ENCODE measurements at regions not wholly inside any gene's neighbourhood (a gene's known extent, or its start where the extent isn't known, plus 50 kb on each side); places are given as distances from the start of the nearest gene placed in this dataset.

DNA sequence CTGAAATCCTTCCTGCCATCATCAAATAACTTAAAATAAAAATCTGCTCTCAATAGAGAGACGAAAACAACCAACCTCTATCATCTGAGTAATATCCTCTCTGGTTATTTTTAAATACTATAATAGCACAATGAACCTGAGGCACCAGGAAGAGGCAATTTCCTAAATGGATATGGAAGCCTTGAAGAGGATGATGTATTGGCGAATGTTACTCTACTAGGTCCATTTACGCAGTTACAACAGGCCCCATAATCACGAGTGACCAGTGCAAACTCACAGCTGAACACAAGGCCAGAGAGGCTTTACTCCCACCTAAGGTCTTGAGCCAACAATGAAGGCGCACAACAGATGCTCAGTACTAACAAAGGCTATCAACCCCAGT, 678.8 kb upstream of the NR3C2 start:
- Histone ChIP-seq H3K27ac (no peak overlapping the region), H3K4me3 (replicated peaks in 1 of 3) (no peak overlapping the region), H3K9me3 (no peaks in the 10 kb centered on the region), H3K4me1 (no peaks in the 10 kb centered on the region), H3K27me3 (no peaks in the 10 kb centered on the region), H3K36me3 (no peaks in the 10 kb centered on the region)
- TF ChIP-seq CTCF (IDR thresholded peaks at IDR 0.05) (no peak), POLR2A (IDR thresholded peaks at IDR 0.05) (no peak)
- WGBS, 2 donors: 80 to 83% methylated on average over 5 of the region's 5 CpGs
- intact Hi-C loops (cut with DNase I): no loop called here
- no peak for DNase-seq

DNA sequence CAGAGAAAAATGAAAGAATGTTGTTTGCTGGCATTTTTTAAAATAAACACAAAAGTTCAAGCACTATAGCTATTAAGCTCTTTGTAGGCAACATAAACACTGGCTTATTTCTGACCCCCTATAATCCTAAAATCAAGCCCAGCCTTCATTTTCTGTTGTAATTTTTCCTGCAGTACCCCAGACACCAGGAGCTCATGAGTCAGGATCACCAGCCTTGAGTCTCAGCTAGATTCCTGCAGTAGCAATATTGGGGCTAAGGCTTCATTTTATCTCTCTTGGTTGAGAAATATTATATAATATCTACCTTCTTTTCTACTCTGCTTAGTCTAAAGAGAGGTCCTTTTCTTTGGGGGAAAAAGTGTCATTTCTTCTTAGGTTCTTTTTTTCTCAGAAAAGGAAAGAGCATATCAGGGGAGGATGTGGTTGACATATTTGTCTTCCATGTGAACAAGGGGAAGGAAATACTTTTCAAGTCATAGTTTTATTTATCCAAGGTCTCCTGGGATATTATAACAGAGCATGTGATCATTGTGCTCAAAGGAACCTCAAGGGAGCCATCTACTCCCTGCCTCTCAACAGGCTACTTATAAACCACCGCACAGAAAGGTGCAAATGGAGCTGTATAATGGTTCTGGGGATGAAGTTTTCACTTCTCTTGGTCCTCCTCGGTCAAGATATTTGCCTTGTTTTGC, 678.3 kb upstream of the NR3C2 start:
- Histone ChIP-seq H3K4me1 (no peaks in the 10 kb centered on the region), H3K36me3 (no peaks in the 10 kb centered on the region), H3K27ac (no peak overlapping the region), H3K9me3 (no peaks in the 10 kb centered on the region), H3K4me3 (replicated peaks in 1 of 3) (no peak overlapping the region), H3K27me3 (no peaks in the 10 kb centered on the region)
- no peak for TF ChIP-seq CTCF (IDR thresholded peaks at IDR 0.05)
- DNase-seq: no peak
- intact Hi-C loops (cut with DNase I): no loop called here
- 73 to 78% methylated on average over 2 of the region's 2 CpGs for WGBS, 2 donors

- intact Hi-C loops (cut with DNase I): no loop called here
- 97% methylated on average over 2 of the region's 2 CpGs for WGBS, 2 donors
- H3K4me3 ChIP-seq (replicated peaks in 1 of 3): no peak overlapping the region
- no peaks in the 10 kb centered on the region for H3K4me1 ChIP-seq
- no peaks in the 10 kb centered on the region for H3K27me3 ChIP-seq
- no peaks in the 10 kb centered on the region for H3K9me3 ChIP-seq
- no peak overlapping the region for H3K27ac ChIP-seq
- no peak for DNase-seq
- TF ChIP-seq CTCF (IDR thresholded peaks at IDR 0.05) (no peak), POLR2A (IDR thresholded peaks at IDR 0.05) (no peak)
- H3K36me3 ChIP-seq: no peaks in the 10 kb centered on the region
Observed at GRCh38 chr4:149116806-149117205, 674.6 kb upstream of the NR3C2 start.

DNA sequence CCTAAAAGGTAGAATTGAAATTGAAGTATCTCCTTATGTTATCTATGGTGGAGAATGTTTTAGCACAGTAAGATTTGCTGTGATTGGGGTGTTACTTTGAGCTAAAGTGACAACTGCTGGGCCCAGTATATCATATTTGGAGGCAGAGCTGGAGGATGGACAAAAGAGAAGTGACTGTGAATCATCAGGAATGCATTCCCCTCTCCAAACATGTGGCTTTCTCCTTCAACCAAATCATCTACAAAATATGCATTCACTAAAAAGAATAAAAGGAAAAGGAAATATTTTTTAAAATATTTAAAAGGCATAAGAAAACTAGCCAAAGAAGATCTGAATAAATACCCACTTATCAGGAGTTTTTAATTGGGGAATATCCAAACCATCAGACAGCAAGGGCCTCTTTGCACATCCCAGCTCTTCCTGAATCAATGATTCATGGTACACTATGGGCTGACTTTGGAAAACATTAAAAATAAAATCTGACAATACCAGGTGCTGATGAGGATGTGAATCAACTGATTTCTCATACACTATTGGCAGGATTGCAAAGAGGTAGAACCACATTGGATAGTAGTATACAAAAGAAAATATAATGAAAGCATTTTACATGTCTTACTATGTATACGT, 671.7 kb upstream of the NR3C2 start:
- H3K27me3 ChIP-seq: no peaks in the 10 kb centered on the region
- intact Hi-C loops (cut with DNase I): no loop called here
- no peak overlapping the region for H3K27ac ChIP-seq
- H3K36me3 ChIP-seq: no peaks in the 10 kb centered on the region
- H3K9me3 ChIP-seq: no peaks in the 10 kb centered on the region
- H3K4me3 ChIP-seq (replicated peaks in 1 of 3): no peak overlapping the region
- H3K4me1 ChIP-seq: no peaks in the 10 kb centered on the region
- WGBS, 2 donors: 92 to 99% methylated on average over 1 of the region's 1 CpG
- DNase-seq: no peak
- TF ChIP-seq POLR2A (IDR thresholded peaks at IDR 0.05) (no peak), CTCF (IDR thresholded peaks at IDR 0.05) (no peak)

- no peak overlapping the region for H3K27ac ChIP-seq
- no peaks in the 10 kb centered on the region for H3K36me3 ChIP-seq
- DNase-seq: no peak
- intact Hi-C loops (cut with DNase I): no loop called here
- H3K27me3 ChIP-seq: no peaks in the 10 kb centered on the region
- WGBS, 2 donors: 85 to 89% methylated on average over 3 of the region's 3 CpGs
- no peak overlapping the region for H3K4me3 ChIP-seq (replicated peaks in 1 of 3)
- H3K4me1 ChIP-seq: no peaks in the 10 kb centered on the region
- TF ChIP-seq POLR2A (IDR thresholded peaks at IDR 0.05) (no peak), CTCF (IDR thresholded peaks at IDR 0.05) (no peak)
- H3K9me3 ChIP-seq: no peaks in the 10 kb centered on the region
Observed at GRCh38 chr4:149112109-149112508, 669.9 kb upstream of the NR3C2 start.
